K562 (cell line): ENCODE measurements at regions not wholly inside any gene's neighbourhood (a gene's known extent, or its start where the extent isn't known, plus 50 kb on each side); places are given as distances from the start of the nearest gene placed in this dataset.

Experiments
- ATAC-seq: fragments of 200-7000 bp; cut with Tn5 transposase; 3 replicates; pipeline ENCODE4 v1.9.1; 2020; ENCODE audit warnings: moderate library complexity
- BruUV-seq: library from RNA; stranded (reverse); fragments of 400-500 nt; replicated peaks from 2 replicates; lab custom pipeline; 2021; lab: Mats Ljungman, UMichigan
- CTCF ChIA-PET: fragments of 300-600 bp; formaldehyde crosslinking; extraction: SDS; loops from one replicate; lab custom pipeline; 2021; ENCODE audit warnings: low intra/inter-chr PET ratio; lab: Yijun Ruan, JAX
- POLR2A ChIA-PET: fragments of 300-600, 350-650 bp; sonication (Branson Sonifier 250); formaldehyde crosslinking; extraction: SDS; loops from one replicate; lab custom pipeline; 2021; ENCODE audit warnings: antibody characterized with exemption, inconsistent platforms; lab: Yijun Ruan, JAX
- DNase-seq, 4 experiments: peaks; one replicate each; pipeline versions ENCODE4 v3.0.0 to v3.0.0-alpha.2; 2011 to 2018; ENCODE audit warnings: low spot score in 3 of 4, mixed read lengths in 3 of 4; ENCODE audit errors: extremely low read depth in 1 of 4
- FAIRE-seq: peaks from 2 replicates; lab custom pipeline; 2011; peaks lifted over from hg19 to GRCh38; lab: Jason Lieb, UNC
- H2AFZ ChIP-seq: 2 replicates; pipeline ENCODE4 v1.6.0; 2011; ENCODE audit warnings: low read depth, low read length, control low read depth, inconsistent platforms
- H3K27ac ChIP-seq: fragments of 200-600 bp; 3 replicates; pipeline ENCODE4 v1.8.0; 2011; ENCODE audit warnings: low read depth, mild to moderate bottlenecking, control low read depth, inconsistent platforms, low read length, moderate library complexity, mixed read lengths; ENCODE audit errors: extremely low read depth
- H3K27me3 ChIP-seq, 2 experiments: fragments of 300-600 bp in 1 of 2; 2 replicates in 1 of 2; 3 replicates in 1 of 2; pipeline versions ENCODE4 v1.6.0 to v1.8.0; 2011; ENCODE audit warnings: inconsistent platforms in 2 of 2, low read length in 2 of 2, mild to moderate bottlenecking in 1 of 2, mixed read lengths in 1 of 2, moderate library complexity in 1 of 2; ENCODE audit not compliant: control insufficient read depth in 2 of 2, insufficient read depth in 2 of 2
- H3K36me3 ChIP-seq: fragments of 300-600 bp; 3 replicates; pipeline ENCODE4 v1.8.0; 2011; ENCODE audit warnings: mild to moderate bottlenecking, low read length, inconsistent platforms; ENCODE audit not compliant: control insufficient read depth, insufficient read depth
- H3K4me1 ChIP-seq, 2 experiments: fragments of 200-600 bp in 1 of 2; replicated peaks in 1 of 2; 2 replicates in 1 of 2; 3 replicates in 1 of 2; pipeline versions ENCODE4 v1.5.1 to v1.8.0; 2011; ENCODE audit warnings: inconsistent platforms in 2 of 2, low read length in 2 of 2, mild to moderate bottlenecking in 1 of 2, mixed read lengths in 1 of 2, moderate library complexity in 1 of 2; ENCODE audit not compliant: control insufficient read depth in 2 of 2, insufficient read depth in 2 of 2
- H3K4me2 ChIP-seq: 2 replicates; pipeline ENCODE4 v1.6.1; 2011; ENCODE audit warnings: low read length, control low read depth, inconsistent platforms, mixed read lengths; ENCODE audit not compliant: insufficient read depth
- H3K4me3 ChIP-seq: fragments of 200-600 bp; sonication (generic), shearing (Covaris generic); 2 replicates; pipeline ENCODE4 v1.5.1; 2016; ENCODE audit warnings: control low read depth, inconsistent platforms
- H3K79me2 ChIP-seq: fragments of 200-600 bp; 3 replicates; pipeline ENCODE4 v1.8.0; 2011; ENCODE audit warnings: low read length, inconsistent platforms; ENCODE audit not compliant: control insufficient read depth, insufficient read depth
- H3K9ac ChIP-seq, 2 experiments: 2 replicates each; pipeline versions ENCODE4 v1.6.0 to v1.6.1; 2011; ENCODE audit warnings: low read depth in 2 of 2, low read length in 2 of 2, control low read depth in 1 of 2, inconsistent platforms in 1 of 2, mild to moderate bottlenecking in 1 of 2, mixed read lengths in 1 of 2; ENCODE audit not compliant: insufficient read depth in 1 of 2
- H3K9me1 ChIP-seq: one replicate; pipeline ENCODE4 v1.6.0; 2011; ENCODE audit warnings: inconsistent platforms, mild to moderate bottlenecking, low read length, moderate library complexity; ENCODE audit not compliant: control insufficient read depth, insufficient read depth
- H3K9me3 ChIP-seq: replicated peaks from 2 replicates; pipeline ENCODE4 v1.5.1; 2011; ENCODE audit warnings: low read depth, low read length, inconsistent platforms; ENCODE audit not compliant: control insufficient read depth, insufficient read depth
- H4K20me1 ChIP-seq: replicated peaks from 2 replicates; pipeline ENCODE4 v1.6.1; 2011; ENCODE audit warnings: low read length, inconsistent platforms, mixed read lengths; ENCODE audit not compliant: control insufficient read depth, insufficient read depth
- ARID1B ChIP-seq: fragments of 450-650 bp; IDR thresholded peaks from 2 replicates; pipeline ENCODE4 v1.6.1; 2016; ENCODE audit warnings: antibody characterized with exemption, mild to moderate bottlenecking, inconsistent platforms
- CTBP1 ChIP-seq: fragments of 450-650 bp; IDR thresholded peaks from 2 replicates; pipeline ENCODE4 v1.6.1; 2016; ENCODE audit warnings: borderline replicate concordance
- ELK3 ChIP-seq: fragments of 450-650 bp; formaldehyde crosslinking; IDR thresholded peaks from 2 replicates; pipeline ENCODE4 v1.4.0; 2020; ENCODE audit warnings: mild to moderate bottlenecking
- FOXO4 ChIP-seq: fragments of 450-650 bp; formaldehyde crosslinking; IDR thresholded peaks from 2 replicates; pipeline ENCODE4 v1.4.0; 2020; ENCODE audit warnings: mild to moderate bottlenecking, moderate library complexity
- HOXB6 ChIP-seq: fragments of 250-450 bp; sonication (Bioruptor Pico); IDR thresholded peaks from 2 replicates; pipeline ENCODE4 v1.5.1; 2022; ENCODE audit warnings: mild to moderate bottlenecking, borderline replicate concordance
- LEF1 ChIP-seq: fragments of 450-650 bp; IDR thresholded peaks from 2 replicates; pipeline ENCODE4 v1.6.1; 2016; ENCODE audit warnings: mild to moderate bottlenecking
- MEF2D ChIP-seq: conservative IDR thresholded peaks from 2 replicates; pipeline ENCODE4 v1.6.1; 2016; ENCODE audit warnings: low read depth, missing genetic modification characterization, missing compliant biosample characterization
- MEIS2 ChIP-seq: fragments of 450-650 bp; IDR thresholded peaks from 2 replicates; pipeline ENCODE4 v1.6.1; 2014; ENCODE audit warnings: mild to moderate bottlenecking; ENCODE audit not compliant: partially characterized antibody
- PBX2 ChIP-seq, 2 experiments: IDR thresholded peaks in 1 of 2; conservative IDR thresholded peaks in 1 of 2; 2 replicates each; pipeline ENCODE4 v1.6.1; 2016; ENCODE audit warnings: low read depth in 2 of 2, mild to moderate bottlenecking in 1 of 2, missing compliant biosample characterization in 1 of 2, missing genetic modification characterization in 1 of 2, moderate library complexity in 1 of 2
- PRPF4 ChIP-seq: fragments of 200-400 bp; formaldehyde crosslinking; IDR thresholded peaks from one replicate; pipeline ENCODE4 v1.6.1; 2017; ENCODE audit warnings: low read length, low read depth, mild to moderate bottlenecking; ENCODE audit not compliant: insufficient read depth, poor library complexity, severe bottlenecking
- RBM39 ChIP-seq: fragments of 200-400 bp; formaldehyde crosslinking; optimal IDR thresholded peaks from 2 replicates; pipeline ENCODE3; 2018; ENCODE audit warnings: low read depth, low read length
- SAP30 ChIP-seq: fragments of 200-600 bp; sonication (generic); IDR thresholded peaks from 2 replicates; pipeline ENCODE4 v1.6.1; 2012; ENCODE audit warnings: borderline replicate concordance, low read depth, mild to moderate bottlenecking, moderate library complexity, low read length, control low read depth, inconsistent platforms; ENCODE audit not compliant: insufficient read depth, poor library complexity, severe bottlenecking
- SMAD4 ChIP-seq: fragments of 250-450 bp; sonication (Bioruptor Pico); conservative IDR thresholded peaks from 2 replicates; pipeline ENCODE4 v1.8.0; 2021; ENCODE audit warnings: inconsistent platforms, mild to moderate bottlenecking, moderate library complexity
- TCF3 ChIP-seq: sonication (generic); formaldehyde crosslinking; IDR thresholded peaks from 2 replicates; pipeline ENCODE4 v1.4.0; 2020; ENCODE audit warnings: mild to moderate bottlenecking, missing genetic modification reagents
- TEAD1 ChIP-seq, 2 experiments: fragments of 450-650 bp in 1 of 2; sonication (generic) in 1 of 2; formaldehyde crosslinking; IDR thresholded peaks; 2 replicates each; pipeline versions ENCODE4 v1.4.0 to v1.8.0; 2020 to 2022; ENCODE audit warnings: mild to moderate bottlenecking in 2 of 2, missing genetic modification reagents in 1 of 2
- ZNF311 ChIP-seq: fragments of 250-450 bp; sonication (Bioruptor Pico); IDR thresholded peaks from 2 replicates; pipeline ENCODE4 v1.4.0; 2020; ENCODE audit warnings: mild to moderate bottlenecking, moderate library complexity
- ZNF316 ChIP-seq: fragments of 450-650 bp; IDR thresholded peaks from 2 replicates; pipeline ENCODE4 v1.6.1; 2016
- ZNF324 ChIP-seq: fragments of 250-450 bp; sonication (Bioruptor Pico); IDR thresholded peaks from 2 replicates; pipeline ENCODE4 v1.4.0; 2020; ENCODE audit warnings: mild to moderate bottlenecking
- WGBS: fragments of 100-300 bp; shearing (Covaris generic); methylation state at CpG from one replicate; pipeline ENCODE4 v1.1.6; 2016; ENCODE audit warnings: low coverage, mixed read lengths; ENCODE audit not compliant: insufficient coverage; ENCODE audit errors: missing lambda C conversion rate; 5-methylcytosine and 5-hydroxymethylcytosine counted together
- in situ Hi-C: fragments of 300-500 bp; cut with MboI; formaldehyde crosslinking; loops from 4 replicates; pipeline ENCODE4 v1.15.0; 2018; ENCODE audit warnings: inconsistent platforms, mixed read lengths
- intact Hi-C: fragments of 100-400 bp; cut with micrococcal nuclease; formaldehyde crosslinking; loops from 2 replicates; pipeline ENCODE4 v1.14.2; 2022

- no TSS peak for BruUV-seq
- Histone ChIP-seq H3K79me2 (no peaks in the 10 kb centered on the region), H3K4me1 (peaks cover 8 to 12% of the 10 kb centered on the region in 2 experiments; a peak in 4 of 5 replicates), H3K9me3 (no peaks in the 10 kb centered on the region), H3K4me2 (peak overlapping the region; percentile 29; the same call in 1 of the 2 replicates), H3K4me3 (no peak overlapping the region), H3K27me3 (no peaks in the 10 kb centered on the region), H3K27ac (no peak overlapping the region), H4K20me1 (no peaks in the 10 kb centered on the region), H3K36me3 (no peaks in the 10 kb centered on the region), H3K9me1 (no peaks in the 10 kb centered on the region), H3K9ac (peak overlapping the region; percentile 7 to 61; a peak in 1 of 4 replicates), H2AFZ (peak overlapping the region; percentile 75)
- POLR2A ChIA-PET, result no interaction called here
- intact Hi-C loops, result no loop called here
- ATAC-seq (peak; percentile 74), DNase-seq (peak in 1 of 4 experiments; percentile 34), FAIRE-seq (no peak)
- in situ Hi-C loops, result no loop called here
- WGBS, result 17% methylated on average over 10 of the region's 10 CpGs
- CTCF ChIA-PET, result no interaction called here
- TF ChIP-seq HOXB6 (CRISPR knock-in tag), result no peak
- no peak for TF ChIP-seq ZNF316
- TF ChIP-seq ARID1B, result peak; percentile 42; the same call in 1 of the 2 replicates
- TF ChIP-seq ELK3 (CRISPR knock-in tag), result no peak
- TF ChIP-seq TEAD1 (CRISPR knock-in tag; IDR thresholded peaks at IDR 0.05), result no peak
- no peak; the same call in 1 of the 2 replicates for TF ChIP-seq SMAD4
- peak; percentile 44; the same call in 1 of the 2 replicates for TF ChIP-seq CTBP1
- no peak for TF ChIP-seq ZNF311 (CRISPR knock-in tag)
- no peak for TF ChIP-seq RBM39
- 0 out of 2 replicates have a peak, but pooled peaks have one; percentile 14 for TF ChIP-seq TCF3
- TF ChIP-seq SAP30, result no peak
- TF ChIP-seq PBX2 (CRISPR knock-in tag; IDR thresholded peaks at IDR 0.05; ENCODE audit: low read depth), result peak; percentile 84
- TF ChIP-seq PBX2 (tag; conservative IDR thresholded peaks at IDR 0.05; ENCODE audit: low read depth), result peak; percentile 96
- no peak for TF ChIP-seq MEF2D (tag)
- TF ChIP-seq FOXO4 (CRISPR knock-in tag), result no peak
- no peak for TF ChIP-seq PRPF4
- no peak for TF ChIP-seq ZNF324
- TF ChIP-seq MEIS2, result peak; percentile 99
- 0 out of 2 replicates have a peak, but pooled peaks have one; percentile 22 for TF ChIP-seq LEF1
Measured at GRCh38 chr3:194212845-194213331, 76.9 kb downstream of the HES1 start.
